Esophagus muscularis mucosa (tissue), 4 donors: ENCODE measurements at regions not wholly inside any gene's neighbourhood (a gene's known extent, or its start where the extent isn't known, plus 50 kb on each side); places are given as distances from the start of the nearest gene placed in this dataset.

Experiments
- CTCF ChIP-seq, 3 experiments: fragments of 200-600 bp in 2 of 3; fragments of 450-650 bp in 1 of 3; sonication (generic) in 2 of 3; IDR thresholded peaks; one replicate each; pipeline ENCODE4 v1.5.1; 2017 to 2019; ENCODE audit warnings: antibody characterized with exemption in 3 of 3, mild to moderate bottlenecking in 2 of 3, moderate library complexity in 1 of 3
- EP300 ChIP-seq: sonication (generic); formaldehyde crosslinking; IDR thresholded peaks from one replicate; pipeline ENCODE4 v1.6.1; 2017; ENCODE audit warnings: antibody characterized with exemption
- POLR2A ChIP-seq: fragments of 450-650 bp; IDR thresholded peaks from one replicate; pipeline ENCODE4 v1.6.1; 2017; ENCODE audit warnings: antibody characterized with exemption, moderate library complexity, mild to moderate bottlenecking, low read depth
- POLR2AphosphoS5 ChIP-seq, 2 donors: sonication (generic); formaldehyde crosslinking; IDR thresholded peaks; one replicate each; pipeline ENCODE4 v1.6.1; 2017; ENCODE audit warnings: antibody characterized with exemption in 2 of 2

GRCh38 chr17:13302419-13302818, 284.6 kb upstream of the ELAC2 start:
- TF ChIP-seq CTCF (IDR thresholded peaks at IDR 0.05) (no peak), EP300 (no peak), POLR2A (no peak), POLR2AphosphoS5 (IDR thresholded peaks at IDR 0.05) (no peak)
